OCI-M2 (cell line): ENCODE measurements at regions not wholly inside any gene's neighbourhood (a gene's known extent, or its start where the extent isn't known, plus 50 kb on each side); places are given as distances from the start of the nearest gene placed in this dataset.

Experiments
- DNase-seq: peaks from one replicate; lab custom pipeline; 2025; ENCODE audit not compliant: unreplicated experiment; lab: John Stamatoyannopoulos, UW

DNA sequence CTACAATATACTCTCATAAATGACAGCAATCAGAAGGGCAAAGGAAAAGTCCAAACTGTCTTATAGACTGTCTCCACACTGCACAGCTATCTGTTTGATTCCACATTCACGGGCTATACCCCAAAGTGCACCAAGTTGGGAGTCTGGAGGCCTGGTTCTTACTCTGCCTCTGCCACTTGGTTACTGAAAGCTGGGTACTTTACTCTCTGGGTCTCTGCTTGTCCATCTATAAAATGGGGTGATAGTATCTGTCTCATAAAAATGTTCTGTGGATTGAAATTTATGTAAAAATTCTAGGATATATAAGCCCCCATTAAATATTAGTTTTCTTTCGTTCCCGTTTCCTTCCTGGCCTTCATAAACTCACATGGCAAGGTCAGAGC lies 86.5 kb downstream of the CD164 start:
- DNase-seq, result no peak

DNA sequence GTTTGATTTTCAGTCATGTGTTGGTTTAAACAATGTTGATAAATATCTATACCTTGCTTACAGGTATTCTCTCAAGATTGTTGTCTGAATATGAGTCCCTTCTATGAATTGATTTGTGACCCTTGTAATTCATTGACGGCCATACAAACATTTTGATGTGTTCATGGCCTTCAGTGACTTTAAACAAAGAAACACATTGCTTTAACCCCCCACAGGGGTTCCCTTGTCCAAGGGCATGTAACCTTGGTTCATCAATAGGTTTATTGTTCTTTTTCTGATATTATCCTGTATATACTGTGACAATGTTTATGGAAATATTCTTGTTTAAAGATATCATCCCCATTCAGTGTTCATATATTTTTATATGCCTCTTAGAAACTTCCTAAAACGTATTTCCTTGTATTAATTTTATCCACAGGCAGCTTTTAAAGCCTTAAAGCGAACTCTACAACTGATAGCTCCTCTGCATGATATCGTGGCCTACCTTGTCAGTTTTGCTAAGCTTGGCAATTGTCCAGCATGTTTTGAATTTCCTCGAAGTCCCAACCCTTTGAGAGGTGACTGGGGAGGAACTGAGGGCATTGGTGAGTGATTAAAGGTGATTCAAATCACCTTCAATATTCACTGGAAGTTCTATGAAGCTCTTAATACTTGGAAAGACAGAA lies 87.0 kb downstream of the CD164 start:
- DNase-seq, result no peak

DNA sequence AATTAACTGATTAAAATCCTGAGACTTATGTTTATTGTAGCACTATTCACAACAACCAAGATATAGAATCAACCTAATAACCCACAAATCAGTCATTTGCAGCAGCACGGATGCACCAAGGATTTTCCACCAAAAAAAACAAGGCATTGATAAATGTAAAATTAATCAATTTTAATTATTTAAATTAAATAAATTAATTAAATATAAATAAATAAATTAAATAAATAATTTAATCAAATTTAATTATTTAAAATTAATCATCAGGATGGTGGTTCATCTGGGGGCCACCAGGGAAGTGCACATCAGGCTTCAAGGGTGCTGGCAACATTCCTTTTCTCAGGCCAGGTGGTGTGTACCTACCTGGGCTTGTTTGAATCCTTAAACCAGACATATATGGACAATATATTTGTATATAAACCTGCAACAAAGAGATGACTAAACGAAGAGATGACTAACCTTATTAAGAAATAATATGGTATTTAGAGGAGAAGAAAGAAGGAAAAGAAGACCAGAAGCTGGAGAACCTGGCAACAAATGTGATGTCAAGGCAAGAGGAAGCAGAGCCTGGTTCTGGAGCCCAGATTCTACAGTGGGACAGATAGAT lies 89.2 kb downstream of the CD164 start:
- no peak for DNase-seq

DNA sequence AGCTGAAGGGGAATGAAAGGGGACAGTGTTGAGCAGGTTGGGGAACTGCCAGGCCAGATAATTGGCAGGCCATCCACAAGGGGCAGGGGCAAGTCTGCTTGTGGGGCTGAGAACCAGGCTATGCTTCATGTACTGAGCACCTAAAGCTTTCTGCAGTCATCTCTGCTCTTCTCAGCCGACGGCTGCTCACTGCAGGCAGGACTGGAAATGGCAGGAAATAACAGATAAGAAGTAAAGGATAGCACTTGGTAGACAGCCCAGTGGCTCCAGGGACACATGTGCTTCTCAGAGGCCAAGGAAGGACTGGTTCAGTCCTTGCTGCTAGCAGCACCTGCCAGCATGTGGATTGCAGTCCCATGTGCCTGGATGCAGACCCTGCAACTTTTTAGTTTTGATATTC lies 89.8 kb downstream of the CD164 start:
- no peak for DNase-seq

DNA sequence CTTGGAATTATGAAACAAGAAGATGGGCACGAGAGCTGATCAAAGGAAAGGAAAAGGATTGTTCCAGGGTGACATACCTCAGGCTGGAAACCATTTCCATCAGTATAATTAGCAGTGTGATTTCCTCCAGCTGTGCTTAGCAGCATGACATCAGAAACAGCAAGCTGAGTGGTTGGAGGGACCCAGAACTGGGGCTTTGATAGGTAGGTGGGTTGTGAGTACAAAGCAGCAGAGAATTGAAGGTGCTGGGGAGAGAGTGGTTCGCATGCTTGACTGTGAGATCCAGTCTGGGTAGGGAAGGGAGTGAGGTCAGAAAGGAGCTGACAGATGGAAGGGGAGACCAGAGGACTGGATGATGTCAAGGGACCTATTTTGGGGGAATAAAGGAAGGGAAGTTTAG lies 90.4 kb downstream of the CD164 start:
- DNase-seq, result no peak

DNA sequence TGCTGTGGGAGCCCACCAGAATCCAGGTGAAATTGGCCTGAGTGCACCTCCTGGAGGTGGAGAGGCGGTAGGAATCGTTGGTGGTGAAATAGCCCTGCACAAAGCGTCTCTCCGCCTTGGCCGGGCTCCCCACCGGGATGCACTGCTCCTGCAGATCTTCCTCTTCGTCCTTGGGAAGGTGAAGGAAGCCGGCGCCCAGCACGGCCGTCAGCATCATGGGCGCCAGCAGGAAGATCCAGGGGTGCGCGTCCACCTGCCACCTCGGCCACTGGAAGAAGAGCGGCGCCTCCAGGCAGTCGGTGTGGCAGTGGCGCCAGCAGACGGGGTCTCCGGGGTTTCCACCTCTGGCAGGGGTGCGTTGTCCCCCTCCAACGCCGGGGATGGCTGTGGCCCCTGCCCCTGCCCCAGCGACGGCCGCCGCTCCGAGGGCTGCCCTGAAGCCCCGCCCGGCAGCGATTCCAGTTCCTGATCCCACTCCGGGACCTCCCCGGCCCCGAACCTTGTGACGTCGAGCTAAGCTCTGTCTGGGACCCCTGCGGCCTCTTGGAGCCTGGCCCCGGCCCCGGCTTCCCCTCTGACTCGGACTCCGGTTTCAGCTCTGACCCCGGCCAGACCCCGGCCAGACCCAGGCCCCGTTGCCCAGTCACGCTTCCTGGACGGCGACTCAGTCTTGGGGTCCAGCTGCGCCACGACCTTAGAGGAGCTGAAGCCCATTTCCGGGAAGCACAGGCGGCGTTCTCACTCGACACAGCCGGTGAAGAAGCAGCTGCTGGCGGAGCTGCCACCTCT lies 91.9 kb downstream of the CD164 start:
- DNase-seq, result no peak

DNA sequence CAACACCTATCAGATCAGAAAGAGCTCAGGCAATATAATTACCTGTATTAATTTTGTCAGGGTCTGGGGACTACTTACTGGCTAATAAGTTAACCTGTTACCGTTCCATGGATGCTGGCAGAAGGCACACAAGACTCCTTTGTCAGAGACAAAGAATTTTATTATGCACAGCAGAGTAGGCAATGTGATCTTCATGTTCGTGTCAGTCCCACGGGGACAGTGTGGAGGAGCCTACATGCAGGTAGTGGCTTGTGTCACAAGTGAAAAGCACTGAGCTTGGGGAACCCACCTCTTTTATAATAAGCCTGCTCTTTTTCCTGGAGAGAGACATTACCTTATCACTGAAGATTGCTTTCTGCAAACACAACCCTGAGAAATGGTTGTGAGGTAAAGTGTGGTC lies 96.9 kb downstream of the CD164 start:
- no peak for DNase-seq

DNA sequence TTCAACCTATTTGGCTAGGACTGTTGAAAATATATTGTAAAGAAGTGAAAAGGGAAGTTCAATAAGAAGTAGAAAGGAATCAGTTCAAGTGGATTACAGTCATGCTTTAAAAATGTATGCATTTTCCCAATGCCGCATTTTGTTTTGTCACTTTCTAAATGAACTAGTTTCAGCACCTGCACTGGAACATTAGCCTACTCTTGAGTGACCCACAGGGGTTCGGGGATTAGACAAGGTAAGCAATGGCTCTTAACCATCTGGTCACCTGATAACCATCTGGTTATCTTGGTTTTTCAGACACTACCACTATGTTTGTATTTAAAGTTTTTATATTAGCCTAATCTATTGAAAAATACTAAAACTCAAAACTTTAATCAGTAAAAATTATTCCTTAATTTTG lies 97.6 kb downstream of the CD164 start:
- DNase-seq, result no peak

DNA sequence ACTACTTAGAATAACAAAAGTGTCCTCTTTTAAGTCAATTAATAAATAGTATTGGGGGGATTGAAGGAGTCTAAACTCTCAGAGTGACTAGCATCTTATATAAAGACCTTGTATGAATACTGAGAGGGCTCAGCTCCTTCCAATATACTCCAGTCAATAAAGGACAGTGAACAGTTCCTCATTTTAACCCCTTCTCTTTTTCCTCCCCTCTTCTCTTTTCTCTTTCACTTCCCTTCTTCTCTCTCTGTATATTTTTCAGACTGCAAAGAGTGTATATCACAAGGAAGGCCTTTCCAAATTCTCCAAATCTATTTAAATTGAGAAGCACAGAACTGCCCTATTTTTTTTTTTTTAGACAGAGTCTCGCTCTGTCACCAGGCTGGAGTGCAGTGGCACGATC lies 99.5 kb downstream of the CD164 start:
- no peak for DNase-seq

DNA sequence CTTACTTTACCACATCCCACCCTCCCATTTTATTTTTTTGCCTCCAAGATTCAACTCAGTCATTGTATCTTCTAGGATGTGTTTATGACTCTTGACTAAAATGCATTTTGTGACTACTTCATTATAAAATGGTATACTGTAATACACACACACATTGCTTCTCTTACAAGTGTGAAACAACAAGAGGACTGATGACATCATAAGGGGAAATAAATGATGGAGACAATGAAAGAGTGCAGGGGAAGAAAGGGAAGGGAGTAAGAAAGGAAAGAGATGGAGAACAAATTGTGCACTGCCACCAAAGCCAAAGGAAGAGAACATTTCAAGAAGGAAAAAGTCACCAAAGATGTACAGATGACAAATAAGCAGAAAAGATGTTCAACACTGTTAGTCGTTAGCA lies 102.6 kb downstream of the CD164 start:
- no peak for DNase-seq

DNA sequence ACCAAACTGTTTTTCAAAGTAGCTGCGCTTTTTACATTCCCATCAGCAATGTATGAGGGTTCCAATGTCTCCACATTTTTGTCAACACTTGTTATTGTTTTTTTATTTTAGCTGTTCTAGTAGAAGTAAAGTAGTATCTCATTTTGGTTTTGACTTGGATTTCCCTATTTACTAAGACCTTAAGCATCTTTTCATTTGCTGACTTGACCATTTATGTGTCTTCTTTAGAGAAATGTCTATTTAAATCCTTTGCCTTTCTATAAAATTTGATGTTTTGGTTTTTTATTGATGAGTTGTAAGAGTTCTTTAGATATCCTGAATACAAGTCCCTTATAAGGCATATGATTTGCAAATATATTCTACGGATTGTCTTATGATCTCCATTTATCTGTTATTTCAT lies 110.6 kb downstream of the CD164 start:
- DNase-seq, result no peak

DNA sequence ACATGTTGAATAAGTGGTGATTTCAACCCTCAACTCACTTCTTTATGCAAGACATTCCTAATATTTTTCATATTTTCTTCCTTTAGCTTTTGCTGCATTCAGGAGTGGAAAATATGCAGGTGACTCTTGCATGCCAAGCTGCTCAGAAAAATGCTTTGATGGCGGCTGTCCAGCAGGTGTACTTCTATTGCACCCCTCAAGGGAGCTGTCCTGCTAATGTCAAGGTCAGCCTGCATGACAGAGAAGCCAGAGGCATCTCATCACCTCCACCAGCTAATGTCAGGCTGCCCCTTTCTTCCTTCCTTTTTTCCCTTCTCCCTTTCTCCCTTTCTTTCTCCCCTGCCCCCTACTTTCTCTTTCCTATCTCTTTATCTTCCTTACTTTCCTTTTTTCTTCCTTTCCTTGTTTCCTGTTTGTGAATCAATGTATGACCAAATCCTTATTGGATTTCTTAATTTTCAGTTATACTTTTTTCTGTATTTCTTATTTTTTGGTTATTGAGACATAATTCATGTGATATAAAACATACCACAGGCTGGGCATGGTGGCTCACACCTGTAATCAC lies 112.2 kb downstream of the CD164 start:
- no peak for DNase-seq

DNA sequence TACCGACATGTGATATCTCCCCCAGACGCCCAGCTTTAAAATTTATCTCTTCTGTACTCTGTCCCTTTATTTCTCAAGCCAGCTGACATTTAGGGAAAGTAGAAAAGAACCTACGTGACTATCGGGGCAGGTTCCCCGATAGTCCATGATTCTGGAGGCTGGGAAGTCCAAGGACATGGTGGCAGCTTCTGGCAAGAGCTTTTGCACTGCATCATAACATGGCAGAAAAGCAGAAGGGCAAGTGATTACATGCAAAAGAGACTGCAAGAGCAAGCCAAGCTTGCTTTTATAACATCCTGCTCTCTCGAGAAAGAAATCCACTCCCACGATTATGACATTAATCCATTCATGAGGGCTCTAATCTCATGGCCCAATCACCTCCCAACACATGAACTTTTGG lies 113.2 kb downstream of the CD164 start:
- DNase-seq, result no peak

DNA sequence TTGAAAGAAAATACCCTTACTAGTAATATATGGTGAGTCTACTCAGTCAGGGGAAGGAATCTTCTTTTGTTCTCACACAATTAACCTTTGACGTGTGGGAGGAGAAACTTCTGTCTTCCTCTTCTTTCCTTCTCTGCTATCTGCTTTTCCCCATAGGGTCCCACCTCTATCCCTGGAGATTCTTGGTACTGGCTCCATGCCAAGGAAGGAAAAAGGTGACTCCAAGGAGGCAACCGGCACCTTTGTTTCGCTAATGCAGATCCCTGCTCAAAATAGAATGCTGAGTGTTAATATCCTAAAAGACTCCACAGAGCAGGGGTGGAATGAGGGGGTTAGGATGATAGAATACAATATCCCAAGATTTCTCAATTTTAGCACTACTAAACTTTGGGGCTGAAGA lies 116.7 kb downstream of the CD164 start:
- DNase-seq, result no peak

DNA sequence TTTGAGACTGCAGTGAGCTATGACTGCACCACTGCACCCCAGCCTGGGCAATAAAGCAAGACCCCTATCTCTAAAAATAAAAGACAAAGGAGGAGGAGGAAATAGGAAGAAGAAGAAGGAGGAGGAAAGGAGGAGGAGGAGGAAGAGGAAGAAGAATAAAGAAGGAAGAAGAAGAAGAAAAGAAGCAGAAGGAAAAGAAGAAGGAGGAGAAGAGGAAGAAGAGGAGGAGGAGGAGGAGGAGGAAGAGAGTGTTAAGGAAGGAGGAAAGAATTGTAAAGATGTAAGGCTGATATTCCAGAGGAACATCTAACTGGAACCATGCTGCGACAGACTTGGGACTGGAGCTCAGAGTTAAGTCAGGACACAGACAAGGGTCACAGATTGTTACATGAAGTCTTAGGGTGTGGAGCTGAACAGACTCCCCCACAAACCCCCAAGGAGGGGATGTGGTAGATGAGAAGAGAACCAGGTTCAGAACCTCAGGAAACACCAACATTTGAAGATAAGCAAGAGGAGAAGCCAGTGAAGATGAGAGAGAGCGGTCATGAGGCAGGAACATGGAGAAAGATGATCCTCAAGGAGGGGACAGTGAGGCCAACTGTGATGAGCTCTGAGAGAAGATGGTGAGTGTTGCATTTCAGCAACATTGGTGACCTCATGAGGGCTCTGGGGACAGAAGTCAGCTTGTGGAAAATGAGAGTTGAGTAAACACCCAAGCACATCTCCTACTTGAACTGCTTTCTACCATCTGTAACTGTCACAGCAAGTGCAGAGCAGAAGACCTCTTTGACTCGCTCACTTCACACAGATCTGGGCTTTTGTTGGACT lies 118.2 kb downstream of the CD164 start:
- DNase-seq, result no peak

DNA sequence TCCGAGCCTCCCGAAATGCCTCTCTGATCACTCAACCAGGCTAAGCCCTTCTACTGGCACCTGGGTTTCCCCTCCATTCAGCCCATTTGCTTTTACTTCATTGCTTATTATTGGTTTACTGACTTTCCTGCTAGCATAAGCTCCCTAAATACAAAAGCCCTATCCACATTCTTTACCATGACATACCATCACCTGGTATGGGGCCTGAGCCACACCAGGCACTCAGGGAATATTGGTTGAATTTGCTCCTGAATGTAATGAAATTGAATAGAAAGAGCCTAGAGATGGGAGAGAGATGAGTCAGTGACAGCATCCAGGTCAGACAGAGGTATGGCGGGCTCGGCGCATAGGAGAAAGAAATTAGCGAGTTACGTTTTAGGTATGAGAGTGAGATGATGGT lies 120.0 kb downstream of the CD164 start:
- no peak for DNase-seq

DNA sequence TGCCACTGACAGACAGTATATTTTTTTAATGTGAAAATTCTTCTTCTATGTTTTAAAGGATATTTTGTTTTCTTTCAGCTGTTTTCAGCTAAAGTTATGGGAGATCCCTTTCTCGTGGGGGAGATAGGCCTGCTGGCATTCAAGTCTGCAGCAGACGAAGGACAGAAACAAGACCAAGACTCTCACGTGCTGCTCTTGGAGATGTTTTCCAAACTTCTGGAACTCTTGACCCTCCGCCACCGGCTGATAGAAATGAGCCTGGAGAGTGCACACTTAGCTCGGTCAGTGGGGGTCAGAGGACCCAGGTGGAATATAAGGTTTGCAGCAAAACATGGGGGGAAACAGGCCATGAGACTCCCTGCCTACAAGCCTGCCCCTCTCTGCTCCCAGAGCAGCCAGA lies 120.5 kb downstream of the CD164 start:
- DNase-seq, result no peak

DNA sequence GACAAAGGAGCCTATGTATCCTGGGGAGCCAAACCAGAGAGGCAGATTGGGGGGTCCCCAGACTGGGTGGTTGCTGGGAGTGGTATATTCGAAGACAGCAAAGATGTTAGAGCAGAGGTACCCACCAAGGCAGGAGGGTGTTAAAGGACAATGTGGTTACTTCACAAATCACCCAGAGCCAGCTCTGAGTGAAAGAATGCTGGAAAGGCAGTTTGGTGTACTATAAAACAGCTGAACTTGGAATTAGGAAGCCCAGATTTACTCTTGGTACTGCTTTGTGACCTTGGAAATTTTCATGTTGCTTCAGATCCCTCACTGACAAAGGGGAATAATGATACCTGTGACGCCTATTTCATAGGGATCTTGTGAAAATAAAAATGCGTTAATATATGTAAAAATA lies 121.6 kb downstream of the CD164 start:
- no peak for DNase-seq

DNA sequence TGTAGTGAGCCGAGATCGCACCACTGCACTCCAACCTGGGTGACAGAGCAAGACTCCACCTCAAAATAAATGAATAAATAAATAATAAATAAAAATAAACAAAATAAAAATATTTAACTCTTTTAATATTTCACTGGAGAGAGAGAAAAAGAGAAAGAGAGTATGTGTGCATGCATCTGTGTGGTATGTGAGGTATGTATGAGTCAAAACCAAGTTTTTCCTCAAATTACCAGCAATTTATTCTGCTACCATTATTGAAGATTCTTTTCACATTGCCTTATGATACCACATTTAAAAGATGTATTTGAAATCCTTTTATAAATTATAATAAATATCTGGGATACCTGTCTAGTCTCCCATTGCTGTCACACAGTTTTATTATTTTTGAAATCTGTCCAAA lies 122.1 kb downstream of the CD164 start:
- DNase-seq, result no peak

DNA sequence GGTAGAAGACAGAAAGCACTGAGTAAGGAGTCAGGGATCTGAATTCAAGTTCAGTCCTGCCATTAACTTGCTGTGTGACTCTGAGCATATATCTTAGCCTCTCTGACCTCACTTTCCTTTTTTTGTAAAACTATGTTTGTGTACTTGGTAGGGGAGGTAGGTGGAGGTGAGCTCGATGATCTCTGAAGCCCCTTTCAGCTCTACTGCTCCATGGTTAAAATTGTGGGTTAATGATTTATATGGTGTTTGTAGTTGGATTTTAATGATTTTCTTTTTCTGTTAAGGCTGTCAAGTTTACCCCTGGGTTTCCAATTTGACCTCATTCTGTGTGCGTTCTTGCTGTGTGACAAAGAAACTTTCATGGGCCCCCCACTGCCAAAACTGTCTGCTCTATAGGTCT lies 124.1 kb downstream of the CD164 start:
- DNase-seq, result no peak

DNA sequence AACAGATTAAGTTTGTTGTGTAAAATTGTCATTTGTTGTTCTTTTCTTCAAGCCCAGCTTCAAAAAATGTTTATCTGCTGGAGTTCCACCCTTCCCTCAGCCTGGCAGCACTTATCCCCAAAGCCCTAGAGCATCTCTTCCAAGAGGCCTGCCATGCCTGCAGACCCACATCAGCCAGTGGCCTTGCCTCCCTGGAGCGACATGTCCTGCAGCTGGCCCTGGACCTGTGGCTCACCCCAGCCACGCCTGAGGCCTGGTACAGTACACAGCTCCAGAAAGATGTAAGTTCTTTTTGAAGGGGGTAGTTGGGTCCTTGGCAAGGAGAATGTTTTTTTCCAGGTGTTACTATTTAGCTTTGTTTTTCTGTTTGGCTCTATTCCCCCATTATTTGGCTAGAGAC lies 124.8 kb downstream of the CD164 start:
- no peak for DNase-seq
